T-helper 1 cell treated with Interleukin-12 subunit alpha and Interleukin-12 subunit beta and Interleukin-4 antibody, amounts not matched to agents 30 μg/mL and 1 μg/mL, for 36 hours (primary cell): ENCODE measurements at regions not wholly inside any gene's neighbourhood (a gene's known extent, or its start where the extent isn't known, plus 50 kb on each side); places are given as distances from the start of the nearest gene placed in this dataset.

Experiments used
- H3K27ac Mint-ChIP-seq: one replicate; pipeline ENCODE4 v1.8.0; 2021; ENCODE audit warnings: mild to moderate bottlenecking, mixed read lengths
- H3K27me3 Mint-ChIP-seq: one replicate; pipeline ENCODE4 v1.8.0; 2021; ENCODE audit warnings: low read depth, mixed read lengths
- H3K36me3 Mint-ChIP-seq: one replicate; pipeline ENCODE4 v1.8.0; 2021; ENCODE audit warnings: low read depth, mixed read lengths
- H3K4me1 Mint-ChIP-seq: one replicate; pipeline ENCODE4 v1.8.0; 2021; ENCODE audit warnings: low read depth, mixed read lengths
- H3K4me3 Mint-ChIP-seq: one replicate; pipeline ENCODE4 v1.8.0; 2021; ENCODE audit warnings: mild to moderate bottlenecking, moderate library complexity, mixed read lengths
- H3K9me3 Mint-ChIP-seq: one replicate; pipeline ENCODE4 v1.8.0; 2021; ENCODE audit warnings: mixed read lengths

DNA sequence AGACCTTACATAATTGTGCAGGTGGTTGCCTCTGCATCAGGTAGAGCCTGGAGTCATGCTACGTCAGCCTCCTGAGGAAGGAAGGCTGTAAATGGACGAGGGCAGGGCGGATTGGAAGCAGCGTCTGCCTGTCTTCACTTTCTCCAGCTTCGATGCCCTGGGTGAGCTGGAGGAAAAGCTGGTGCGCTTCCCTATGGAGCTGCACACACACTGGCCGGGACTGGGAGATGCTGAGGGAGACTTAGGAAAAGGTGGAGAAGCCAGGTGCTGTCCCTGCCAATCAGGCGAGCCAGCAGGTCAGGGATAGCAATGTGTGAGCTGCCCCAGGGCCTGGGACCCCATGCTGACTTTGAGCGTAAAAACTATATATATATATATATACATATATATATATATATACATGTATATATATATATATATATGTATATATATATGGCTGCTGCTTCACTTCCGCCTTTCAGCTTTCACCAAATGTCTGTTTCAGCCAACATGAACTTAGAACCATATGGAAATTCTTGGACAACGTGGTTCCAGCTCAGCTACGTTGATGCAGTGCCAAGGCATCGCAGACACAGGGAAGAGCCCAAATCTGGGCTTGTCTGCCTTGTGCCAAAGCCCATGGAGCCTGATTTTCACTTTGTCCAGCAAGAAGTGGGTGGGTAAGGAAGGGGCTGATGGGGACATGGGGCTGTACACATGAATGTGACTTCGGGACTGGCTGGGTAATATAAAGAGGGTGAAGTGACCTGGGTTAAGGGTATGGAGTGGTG lies 71.5 kb upstream of the NKD1 start:
- no peaks in the 10 kb centered on the region for H3K9me3 Mint-ChIP-seq
- peaks cover 3% of the 10 kb centered on the region for H3K27me3 Mint-ChIP-seq
- H3K4me3 Mint-ChIP-seq: no peak overlapping the region
- no peaks in the 10 kb centered on the region for H3K36me3 Mint-ChIP-seq
- H3K4me1 Mint-ChIP-seq: peaks cover 13% of the 10 kb centered on the region
- H3K27ac Mint-ChIP-seq: no peak overlapping the region

DNA sequence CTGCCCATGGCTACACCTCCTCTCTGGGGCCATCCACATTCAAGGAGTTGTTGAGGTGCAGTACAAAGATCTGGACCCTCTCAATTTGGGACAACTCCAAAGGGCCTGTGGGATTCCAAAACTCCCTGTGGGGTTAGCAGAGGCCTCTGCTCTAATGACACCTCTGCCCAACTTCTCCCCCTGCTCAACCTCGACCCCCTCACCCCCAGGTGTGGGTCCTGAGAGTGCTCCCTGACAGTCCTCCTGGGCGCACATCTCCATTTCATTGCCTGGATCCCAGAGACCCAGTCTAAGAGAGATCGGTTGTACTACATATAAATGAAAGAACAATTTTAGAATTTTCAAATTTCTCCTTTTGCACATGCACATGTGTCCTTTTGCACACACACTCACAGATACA lies 73.0 kb upstream of the NKD1 start:
- Mint-ChIP-seq H3K27ac (no peak overlapping the region), H3K4me3 (no peak overlapping the region), H3K4me1 (peaks cover 13% of the 10 kb centered on the region)

DNA sequence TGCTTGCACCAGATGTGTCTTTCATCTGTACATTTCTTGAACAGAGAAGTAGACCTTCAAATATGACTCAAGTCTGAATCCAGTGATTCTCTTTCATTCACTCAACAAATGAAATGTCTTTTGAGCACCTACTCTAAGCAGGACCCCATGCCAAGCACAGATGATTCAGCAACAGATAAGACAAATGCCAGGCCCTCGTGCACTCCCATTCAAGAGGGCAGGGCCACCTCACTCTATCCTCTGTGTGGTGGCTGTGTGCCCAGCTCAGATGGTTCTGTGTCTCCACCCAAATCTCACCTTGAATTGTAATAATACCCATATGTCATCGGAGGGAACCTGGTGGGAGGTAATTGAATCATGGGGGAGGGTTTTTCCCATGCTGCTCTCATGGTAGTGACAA lies 74.1 kb upstream of the NKD1 start:
- Mint-ChIP-seq H3K27me3 (peaks cover 14% of the 10 kb centered on the region), H3K36me3 (no peaks in the 10 kb centered on the region), H3K4me3 (no peak overlapping the region), H3K4me1 (peaks cover 13% of the 10 kb centered on the region), H3K9me3 (no peaks in the 10 kb centered on the region), H3K27ac (no peak overlapping the region)

More for the DNA sequence above, 73.0 kb upstream of the NKD1 start:
- peaks cover 7% of the 10 kb centered on the region for H3K27me3 Mint-ChIP-seq
- no peaks in the 10 kb centered on the region for H3K9me3 Mint-ChIP-seq
- no peaks in the 10 kb centered on the region for H3K36me3 Mint-ChIP-seq

DNA sequence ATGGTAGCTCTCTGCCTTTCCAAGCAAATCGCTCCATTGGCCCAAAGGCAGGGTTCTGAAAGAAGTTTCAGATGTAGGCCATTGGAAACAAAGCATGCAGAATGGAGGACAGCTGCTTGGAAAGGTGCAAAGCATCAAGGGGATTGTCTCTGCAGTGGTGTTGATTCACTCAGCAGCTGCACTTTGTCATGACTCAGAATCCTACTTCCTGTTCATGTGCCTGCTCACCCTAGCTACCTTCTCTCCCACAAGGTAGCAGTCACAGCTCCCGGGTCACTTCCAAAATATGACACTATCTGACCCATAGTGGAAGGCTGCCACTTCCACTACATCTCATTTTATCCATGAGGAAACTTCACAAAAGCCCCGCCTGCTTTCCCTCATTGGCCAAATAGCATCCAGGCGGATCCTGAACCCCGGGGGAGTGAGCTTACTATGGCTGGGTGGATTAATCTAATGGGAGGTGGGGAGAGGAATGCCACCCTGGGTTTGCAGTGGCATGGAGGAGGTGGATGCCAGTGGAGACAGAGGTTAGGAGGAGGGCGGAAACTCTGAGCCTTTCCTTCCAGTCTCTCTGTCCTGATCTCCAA lies 74.7 kb upstream of the NKD1 start:
- H3K9me3 Mint-ChIP-seq: no peaks in the 10 kb centered on the region
- no peaks in the 10 kb centered on the region for H3K36me3 Mint-ChIP-seq
- peaks cover 14% of the 10 kb centered on the region for H3K4me1 Mint-ChIP-seq
- no peak overlapping the region for H3K4me3 Mint-ChIP-seq
- peak overlapping the region; percentile 5 for H3K27ac Mint-ChIP-seq
- H3K27me3 Mint-ChIP-seq: peaks cover 21% of the 10 kb centered on the region

DNA sequence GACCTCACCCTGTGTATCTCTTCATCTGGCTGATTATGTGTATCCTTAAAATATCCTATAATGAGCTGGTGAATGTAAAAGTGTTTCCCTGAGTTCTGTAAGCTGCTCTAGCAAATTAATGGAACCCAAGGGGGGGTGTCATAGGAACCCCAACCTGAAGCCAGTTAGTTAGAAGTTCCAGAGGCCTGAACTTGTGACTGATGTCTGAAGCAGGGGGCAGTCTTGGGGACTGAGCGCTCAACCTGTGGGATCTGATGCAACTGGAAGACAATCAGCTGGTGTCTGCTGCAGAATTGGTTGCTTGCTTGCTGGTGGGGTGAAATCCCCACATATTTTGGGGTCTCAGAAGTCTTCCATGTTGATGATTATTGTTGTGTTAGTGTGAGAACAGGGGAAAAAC lies 75.7 kb upstream of the NKD1 start:
- Mint-ChIP-seq H3K27ac (no peak overlapping the region), H3K36me3 (no peaks in the 10 kb centered on the region), H3K4me1 (peaks cover 16% of the 10 kb centered on the region), H3K27me3 (peaks cover 26% of the 10 kb centered on the region), H3K9me3 (no peaks in the 10 kb centered on the region), H3K4me3 (no peak overlapping the region)

DNA sequence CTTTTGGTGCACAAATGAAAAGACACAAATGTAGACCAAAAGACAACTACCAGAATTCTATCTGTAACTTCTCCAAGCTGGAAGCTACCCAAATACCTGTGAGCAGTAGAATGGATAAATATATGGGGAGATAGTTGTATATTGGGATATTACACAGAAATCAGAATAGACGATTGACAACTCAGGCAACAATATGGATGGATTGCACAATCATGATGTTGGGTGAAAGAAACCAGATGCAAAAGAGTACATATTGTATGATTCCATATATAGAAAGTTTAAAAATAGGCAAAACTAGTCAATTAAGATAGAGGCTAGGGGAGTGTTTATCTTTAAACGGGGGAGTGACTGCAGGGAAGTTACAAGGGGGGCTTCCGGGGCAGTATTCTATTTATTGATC lies 77.5 kb upstream of the NKD1 start:
- H3K4me3 Mint-ChIP-seq: no peak overlapping the region
- H3K9me3 Mint-ChIP-seq: no peaks in the 10 kb centered on the region
- H3K27me3 Mint-ChIP-seq: peaks cover 43% of the 10 kb centered on the region
- no peaks in the 10 kb centered on the region for H3K36me3 Mint-ChIP-seq
- H3K27ac Mint-ChIP-seq: no peak overlapping the region
- H3K4me1 Mint-ChIP-seq: peaks cover 16% of the 10 kb centered on the region

DNA sequence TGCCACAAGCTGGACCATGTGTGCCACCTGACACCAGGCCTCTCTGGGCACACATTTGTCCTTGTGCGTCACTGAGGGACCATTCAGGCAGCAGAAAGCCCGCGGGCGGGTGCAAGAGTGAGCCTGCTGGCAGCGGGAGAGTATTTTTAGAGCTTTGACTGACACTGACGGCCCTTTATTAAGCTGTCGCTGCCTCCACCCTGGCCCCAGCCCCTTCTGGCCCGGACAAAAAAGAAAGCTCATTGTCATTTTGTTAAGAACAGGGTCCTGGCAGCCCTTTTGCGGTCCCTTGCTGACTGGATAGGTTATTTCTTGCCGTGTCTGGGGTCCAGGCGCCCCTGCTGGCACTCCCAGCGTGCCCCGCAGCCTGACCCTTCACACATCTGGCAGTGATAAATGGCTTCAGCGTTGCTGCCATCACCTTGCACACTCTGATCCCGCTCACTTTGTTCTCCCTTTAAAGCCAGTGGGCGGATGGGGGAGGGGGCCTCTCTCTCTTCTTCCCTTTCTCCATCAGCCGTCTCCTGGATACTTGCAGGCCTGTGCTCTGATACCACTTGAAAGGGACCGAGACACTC lies 78.4 kb upstream of the NKD1 start:
- Mint-ChIP-seq H3K4me3 (no peak overlapping the region), H3K9me3 (no peaks in the 10 kb centered on the region), H3K36me3 (no peaks in the 10 kb centered on the region)

DNA sequence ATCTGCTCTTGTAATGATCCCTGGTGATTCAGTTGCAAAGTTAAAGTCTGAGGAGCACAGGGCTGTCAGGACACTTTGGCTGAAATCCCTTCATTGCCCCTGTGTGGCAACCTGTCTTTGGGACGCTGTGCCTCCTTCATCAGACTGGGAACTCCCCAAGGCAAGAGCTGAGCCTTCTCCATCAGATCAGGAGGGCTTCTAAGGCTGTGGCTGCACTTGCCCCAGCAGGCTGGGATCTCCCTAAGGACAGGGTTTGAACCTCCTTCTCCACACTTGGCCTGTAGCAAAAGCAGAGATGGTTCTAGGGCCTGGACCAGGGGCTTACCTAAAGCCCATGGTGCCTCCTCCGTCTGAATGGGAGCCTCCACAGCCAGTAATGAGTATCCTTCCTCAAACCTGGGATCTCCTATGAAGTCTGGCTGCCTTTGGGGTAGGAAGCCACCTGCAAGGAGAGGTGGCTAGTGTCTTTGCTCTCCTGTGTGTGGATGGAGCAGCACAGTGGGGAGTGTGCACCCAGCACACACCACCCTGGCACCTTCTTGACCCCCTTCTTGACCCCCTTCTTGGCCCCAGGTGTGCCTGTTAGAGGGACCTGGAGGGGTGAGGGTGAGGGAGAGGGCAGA lies 79.0 kb upstream of the NKD1 start:
- no peak overlapping the region for H3K4me3 Mint-ChIP-seq
- H3K4me1 Mint-ChIP-seq: peaks cover 14% of the 10 kb centered on the region
- no peaks in the 10 kb centered on the region for H3K9me3 Mint-ChIP-seq
- peaks cover 43% of the 10 kb centered on the region for H3K27me3 Mint-ChIP-seq
- no peaks in the 10 kb centered on the region for H3K36me3 Mint-ChIP-seq
- no peak overlapping the region for H3K27ac Mint-ChIP-seq

More for the DNA sequence above, 78.4 kb upstream of the NKD1 start:
- peaks cover 43% of the 10 kb centered on the region for H3K27me3 Mint-ChIP-seq
- H3K4me1 Mint-ChIP-seq: peaks cover 15% of the 10 kb centered on the region
- H3K27ac Mint-ChIP-seq: no peak overlapping the region

DNA sequence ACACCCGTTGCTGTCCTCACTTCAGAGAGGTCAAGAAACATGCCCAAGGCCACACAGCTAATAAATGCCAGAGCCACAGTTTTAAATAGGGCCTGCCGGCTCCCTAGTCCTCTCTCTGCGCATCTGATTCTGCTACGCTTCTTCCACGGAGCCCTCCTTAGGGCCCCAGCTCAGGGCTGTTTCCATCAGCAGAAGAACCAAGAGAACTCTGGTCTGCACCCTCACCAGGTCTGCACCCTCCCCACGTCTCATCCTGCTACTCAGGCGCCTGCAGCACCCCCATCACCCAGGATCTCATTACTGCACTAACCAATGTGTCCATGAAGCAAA lies 79.5 kb upstream of the NKD1 start:
- no peaks in the 10 kb centered on the region for H3K36me3 Mint-ChIP-seq
- H3K4me3 Mint-ChIP-seq: no peak overlapping the region
- H3K4me1 Mint-ChIP-seq: peaks cover 9% of the 10 kb centered on the region
- H3K9me3 Mint-ChIP-seq: no peaks in the 10 kb centered on the region
- peaks cover 43% of the 10 kb centered on the region for H3K27me3 Mint-ChIP-seq
- H3K27ac Mint-ChIP-seq: no peak overlapping the region

DNA sequence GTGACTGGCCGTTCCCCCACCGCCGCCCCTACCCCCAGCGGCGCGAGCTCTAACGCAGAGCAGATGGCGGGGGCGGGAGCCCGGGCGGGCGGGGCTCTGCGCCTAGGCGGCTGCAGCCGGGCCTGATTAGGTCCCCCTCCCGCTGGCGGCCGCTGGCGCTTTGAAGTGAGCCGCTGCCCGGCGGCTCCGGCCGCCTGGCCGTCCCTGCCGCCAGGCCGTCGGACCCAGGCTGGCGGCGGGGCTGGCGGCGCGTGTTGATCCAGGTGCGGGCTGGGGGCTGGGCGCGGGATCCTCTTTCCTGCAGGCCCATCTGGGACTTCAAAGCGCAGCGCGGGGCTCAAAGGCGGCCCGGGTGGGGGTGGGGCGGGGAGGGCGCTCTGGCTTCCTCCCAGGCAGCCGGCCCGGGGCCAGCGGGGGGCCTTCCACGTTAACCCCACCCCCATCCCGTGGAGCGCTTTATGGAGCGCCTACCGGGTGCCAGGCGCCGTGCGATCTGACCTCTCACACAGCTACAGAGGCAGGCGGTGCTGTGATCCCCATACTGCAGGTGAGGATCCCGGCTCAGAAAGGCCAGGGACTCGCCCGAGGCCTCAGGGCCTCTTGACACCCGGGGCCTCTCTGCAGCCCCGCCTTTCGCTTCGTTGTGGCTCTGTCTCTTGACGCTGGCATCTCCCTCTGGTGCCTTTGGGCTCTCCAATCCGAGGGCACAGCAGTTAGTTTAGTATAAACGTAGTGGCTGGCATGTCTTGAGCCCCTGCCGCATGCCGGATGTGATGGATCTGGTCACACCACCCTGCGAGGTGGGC lies 80.0 kb upstream of the NKD1 start:
- H3K9me3 Mint-ChIP-seq: no peaks in the 10 kb centered on the region
- peak overlapping the region; percentile 9 for H3K4me3 Mint-ChIP-seq
- no peaks in the 10 kb centered on the region for H3K36me3 Mint-ChIP-seq
- peaks cover 43% of the 10 kb centered on the region for H3K27me3 Mint-ChIP-seq
- H3K27ac Mint-ChIP-seq: no peak overlapping the region
- peaks cover 4% of the 10 kb centered on the region for H3K4me1 Mint-ChIP-seq

DNA sequence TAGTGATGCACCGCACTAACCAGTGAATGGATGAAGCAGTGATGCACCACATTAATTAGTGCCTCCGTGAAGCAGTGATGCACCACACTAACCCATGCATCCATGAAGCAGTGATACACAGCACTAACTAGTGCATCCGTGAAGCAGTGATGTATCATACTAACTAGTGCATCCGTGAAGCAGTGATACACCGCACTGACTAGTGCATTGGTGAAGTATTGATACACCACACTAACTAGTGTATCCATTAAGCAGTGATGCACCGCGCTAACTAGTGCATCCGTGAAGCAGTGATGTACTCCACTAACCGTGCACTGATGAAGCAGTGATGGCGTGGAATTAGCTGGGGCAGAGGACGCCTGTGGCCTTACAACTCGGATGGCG lies 80.6 kb upstream of the NKD1 start:
- Mint-ChIP-seq H3K27me3 (peaks cover 46% of the 10 kb centered on the region), H3K36me3 (no peaks in the 10 kb centered on the region), H3K4me3 (no peak overlapping the region), H3K4me1 (peaks cover 3% of the 10 kb centered on the region), H3K27ac (no peak overlapping the region), H3K9me3 (no peaks in the 10 kb centered on the region)

DNA sequence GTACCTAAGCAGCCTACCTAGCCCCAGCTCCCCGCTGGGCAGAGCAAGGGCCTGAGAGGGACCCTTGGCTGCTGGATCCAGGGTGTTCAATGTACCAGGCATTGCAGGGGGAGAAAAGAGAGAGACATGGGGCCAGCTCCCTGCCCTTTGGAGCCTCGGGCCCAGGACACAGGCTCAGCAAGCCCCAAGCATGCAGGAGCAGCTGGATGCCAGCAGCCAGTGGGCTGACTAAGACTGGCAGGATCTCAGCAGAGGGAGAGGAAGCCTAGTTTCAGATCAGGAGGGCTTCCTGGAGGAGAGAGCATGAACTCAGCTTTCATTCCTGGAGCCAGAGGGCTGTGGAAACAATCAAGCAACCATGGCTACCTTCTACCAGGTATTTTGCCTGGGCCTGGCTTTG lies 82.0 kb upstream of the NKD1 start:
- H3K9me3 Mint-ChIP-seq: no peaks in the 10 kb centered on the region
- no peak overlapping the region for H3K4me3 Mint-ChIP-seq
- H3K27ac Mint-ChIP-seq: no peak overlapping the region

DNA sequence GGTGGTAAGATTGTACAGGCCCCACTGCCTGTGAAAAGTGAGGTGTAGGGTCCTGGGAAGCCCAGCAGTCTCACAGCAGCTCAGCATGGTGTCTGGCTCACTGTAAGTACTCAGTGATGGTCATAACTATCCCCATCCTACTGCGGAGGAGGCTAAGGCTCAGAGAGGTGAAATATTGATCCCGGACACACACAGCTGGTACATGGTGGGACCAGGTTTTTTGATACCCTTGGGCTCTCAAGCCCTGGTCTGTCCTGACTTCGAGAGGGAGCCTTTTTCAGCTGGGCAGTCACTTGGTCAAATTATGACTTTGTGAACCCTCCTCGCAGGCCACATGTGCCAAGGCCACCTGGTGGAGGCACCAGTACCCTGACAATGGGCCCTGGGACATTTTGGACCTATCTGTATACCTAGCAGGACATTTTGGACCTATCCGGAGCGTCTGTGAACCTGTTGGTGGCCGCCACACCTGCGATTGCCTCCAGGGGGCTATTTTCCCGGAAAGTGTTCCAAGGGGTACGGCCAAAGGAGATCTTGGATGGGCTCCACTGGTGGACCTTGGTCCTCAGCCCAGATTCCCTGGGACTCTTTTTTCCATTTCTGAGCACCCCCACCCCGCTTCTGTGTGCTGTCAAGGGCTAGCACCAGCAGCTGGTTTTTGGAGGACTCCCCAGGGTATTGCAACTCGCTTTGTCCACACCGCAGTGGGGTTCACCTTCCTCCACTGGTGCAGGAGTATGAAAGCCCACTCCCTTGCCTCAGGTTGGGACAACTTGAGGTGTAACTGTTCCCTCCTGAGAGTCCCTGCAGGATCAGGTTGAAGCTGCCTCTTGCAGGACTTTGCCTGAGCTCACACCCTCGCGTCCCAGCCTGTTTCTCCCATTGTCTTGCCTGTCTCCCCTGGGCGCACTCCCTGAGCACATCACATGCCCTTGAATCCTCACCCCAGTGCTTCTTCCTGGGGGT lies 83.6 kb upstream of the NKD1 start:
- no peaks in the 10 kb centered on the region for H3K9me3 Mint-ChIP-seq
- H3K36me3 Mint-ChIP-seq: no peaks in the 10 kb centered on the region
- peaks cover 3% of the 10 kb centered on the region for H3K4me1 Mint-ChIP-seq
- no peak overlapping the region for H3K4me3 Mint-ChIP-seq
- peaks cover 41% of the 10 kb centered on the region for H3K27me3 Mint-ChIP-seq
- no peak overlapping the region for H3K27ac Mint-ChIP-seq

More for the DNA sequence above, 82.0 kb upstream of the NKD1 start:
- H3K27me3 Mint-ChIP-seq: peaks cover 47% of the 10 kb centered on the region
- no peaks in the 10 kb centered on the region for H3K36me3 Mint-ChIP-seq
- H3K4me1 Mint-ChIP-seq: peaks cover 3% of the 10 kb centered on the region
